MCF 10A (cell line): ENCODE measurements at regions not wholly inside any gene's neighbourhood (a gene's known extent, or its start where the extent isn't known, plus 50 kb on each side); places are given as distances from the start of the nearest gene placed in this dataset.

Source experiments
- BruUV-seq: library from RNA; stranded (reverse); fragments of 400-500 nt; replicated peaks from 2 replicates; lab custom pipeline; 2021; lab: Mats Ljungman, UMichigan
- CTCF ChIA-PET: fragments of 300-600 bp; sonication (Branson Sonifier 250); formaldehyde crosslinking; extraction: SDS; loops from one replicate; lab custom pipeline; 2021; ENCODE audit warnings: antibody characterized with exemption, inconsistent platforms; lab: Yijun Ruan, JAX
- POLR2A ChIA-PET: fragments of 300-600, 350-650 bp; sonication (Branson Sonifier 250); formaldehyde crosslinking; extraction: SDS; loops from one replicate; lab custom pipeline; 2020; ENCODE audit warnings: antibody characterized with exemption, inconsistent platforms; lab: Yijun Ruan, JAX
- DNase-seq: peaks from one replicate; pipeline ENCODE4 v3.0.0-alpha.2; 2018; ENCODE audit not compliant: unreplicated experiment
- H3K27ac Mint-ChIP-seq: one replicate; pipeline ENCODE4 v1.8.0; 2022; ENCODE audit warnings: mild to moderate bottlenecking, low read depth, mixed read lengths; ENCODE audit not compliant: unreplicated experiment
- H3K27me3 Mint-ChIP-seq: one replicate; pipeline ENCODE4 v1.8.0; 2022; ENCODE audit warnings: mixed read lengths; ENCODE audit not compliant: insufficient read depth, unreplicated experiment
- H3K36me3 Mint-ChIP-seq: one replicate; pipeline ENCODE4 v1.8.0; 2022; ENCODE audit warnings: mild to moderate bottlenecking, moderate library complexity, mixed read lengths; ENCODE audit not compliant: insufficient read depth, unreplicated experiment
- H3K4me1 Mint-ChIP-seq: one replicate; pipeline ENCODE4 v1.8.0; 2022; ENCODE audit warnings: mixed read lengths; ENCODE audit not compliant: insufficient read depth, unreplicated experiment
- H3K4me3 Mint-ChIP-seq: one replicate; pipeline ENCODE4 v1.8.0; 2022; ENCODE audit warnings: mild to moderate bottlenecking, moderate library complexity, mixed read lengths; ENCODE audit not compliant: unreplicated experiment
- H3K9me3 Mint-ChIP-seq: one replicate; pipeline ENCODE4 v1.8.0; 2022; ENCODE audit warnings: mixed read lengths; ENCODE audit not compliant: unreplicated experiment
- intact Hi-C: fragments of 100-400 bp; cut with micrococcal nuclease; formaldehyde crosslinking; loops from 2 replicates; pipeline ENCODE4 v1.14.1; 2022
- TF ChIP-seq, protein P1 (sequence below): fragments of 200-600 bp; IDR thresholded peaks from one replicate; pipeline ENCODE4 v1.8.0; 2022; ENCODE audit warnings: antibody characterized with exemption, mild to moderate bottlenecking; ENCODE audit not compliant: unreplicated experiment

DNA sequence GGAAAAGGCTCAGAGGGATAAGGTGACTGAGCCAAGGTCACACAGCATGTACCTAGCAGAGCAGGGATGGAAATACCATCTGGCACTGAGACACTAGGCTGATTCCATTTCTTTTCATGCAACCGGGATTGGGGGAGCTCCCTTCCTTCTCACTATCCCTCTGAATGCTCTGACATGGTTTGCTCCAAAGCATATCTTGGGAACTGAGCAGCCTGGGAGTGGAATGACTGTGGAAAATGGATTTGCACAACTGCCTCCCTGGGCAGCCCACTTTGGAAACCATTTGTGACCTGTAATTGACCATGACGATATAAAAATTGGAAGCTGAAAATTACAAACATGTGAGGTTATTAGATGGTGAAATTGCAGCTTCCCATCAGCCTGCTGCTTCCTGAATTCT lies 309.0 kb upstream of the CHD6 start:
- Mint-ChIP-seq H3K4me1 (no peaks in the 10 kb centered on the region), H3K4me3 (no peak overlapping the region), H3K36me3 (no peaks in the 10 kb centered on the region), H3K27ac (no peak overlapping the region), H3K9me3 (peaks cover 31% of the 10 kb centered on the region), H3K27me3 (no peaks in the 10 kb centered on the region)
- TF ChIP-seq, protein P1, sequence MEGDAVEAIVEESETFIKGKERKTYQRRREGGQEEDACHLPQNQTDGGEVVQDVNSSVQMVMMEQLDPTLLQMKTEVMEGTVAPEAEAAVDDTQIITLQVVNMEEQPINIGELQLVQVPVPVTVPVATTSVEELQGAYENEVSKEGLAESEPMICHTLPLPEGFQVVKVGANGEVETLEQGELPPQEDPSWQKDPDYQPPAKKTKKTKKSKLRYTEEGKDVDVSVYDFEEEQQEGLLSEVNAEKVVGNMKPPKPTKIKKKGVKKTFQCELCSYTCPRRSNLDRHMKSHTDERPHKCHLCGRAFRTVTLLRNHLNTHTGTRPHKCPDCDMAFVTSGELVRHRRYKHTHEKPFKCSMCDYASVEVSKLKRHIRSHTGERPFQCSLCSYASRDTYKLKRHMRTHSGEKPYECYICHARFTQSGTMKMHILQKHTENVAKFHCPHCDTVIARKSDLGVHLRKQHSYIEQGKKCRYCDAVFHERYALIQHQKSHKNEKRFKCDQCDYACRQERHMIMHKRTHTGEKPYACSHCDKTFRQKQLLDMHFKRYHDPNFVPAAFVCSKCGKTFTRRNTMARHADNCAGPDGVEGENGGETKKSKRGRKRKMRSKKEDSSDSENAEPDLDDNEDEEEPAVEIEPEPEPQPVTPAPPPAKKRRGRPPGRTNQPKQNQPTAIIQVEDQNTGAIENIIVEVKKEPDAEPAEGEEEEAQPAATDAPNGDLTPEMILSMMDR = no peak
- ChIA-PET CTCF (interaction anchor here (0.6 kb wide), 1 partner anchor 160 kb away, joined by 3 read pairs; no protein-coding TSS in a partner anchor), POLR2A (interaction anchor here (0.6 kb wide), 1 partner anchor 1256 kb away, joined by 3 read pairs; no protein-coding TSS in a partner anchor)
- BruUV-seq = no TSS peak
- DNase-seq = no peak
- intact Hi-C loops = no loop called here

DNA sequence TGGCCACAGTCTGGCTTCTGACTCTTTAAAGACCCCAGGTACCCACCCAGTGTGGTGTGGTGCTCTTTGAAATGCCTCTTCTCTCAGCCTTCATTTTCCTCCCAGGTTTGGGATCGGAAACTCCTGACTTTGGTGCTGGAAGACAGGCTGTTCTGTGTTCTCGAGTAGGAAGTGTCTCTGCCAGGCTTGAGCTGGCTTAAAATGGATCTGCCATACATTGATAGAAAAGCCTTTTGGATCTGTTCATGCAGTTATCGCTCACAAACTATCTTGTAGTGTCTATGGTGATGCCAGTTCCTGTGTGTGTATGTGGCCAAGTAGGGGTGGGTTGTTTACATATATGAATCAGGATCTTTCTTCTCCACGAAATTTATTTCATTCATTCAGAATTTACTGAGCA lies 307.3 kb upstream of the CHD6 start:
- TF ChIP-seq, protein P1 = no peak
- H3K27ac Mint-ChIP-seq = no peak overlapping the region
- no TSS peak for BruUV-seq
- peaks cover 26% of the 10 kb centered on the region for H3K9me3 Mint-ChIP-seq
- DNase-seq = no peak
- H3K4me1 Mint-ChIP-seq = no peaks in the 10 kb centered on the region
- no peak overlapping the region for H3K4me3 Mint-ChIP-seq
- H3K27me3 Mint-ChIP-seq = no peaks in the 10 kb centered on the region
- ChIA-PET CTCF (interaction anchor here (0.7 kb wide), 1 partner anchor 166 kb away, joined by 3 read pairs; no protein-coding TSS in a partner anchor), POLR2A (no interaction called here)
- no peaks in the 10 kb centered on the region for H3K36me3 Mint-ChIP-seq
- intact Hi-C loops = no loop called here

DNA sequence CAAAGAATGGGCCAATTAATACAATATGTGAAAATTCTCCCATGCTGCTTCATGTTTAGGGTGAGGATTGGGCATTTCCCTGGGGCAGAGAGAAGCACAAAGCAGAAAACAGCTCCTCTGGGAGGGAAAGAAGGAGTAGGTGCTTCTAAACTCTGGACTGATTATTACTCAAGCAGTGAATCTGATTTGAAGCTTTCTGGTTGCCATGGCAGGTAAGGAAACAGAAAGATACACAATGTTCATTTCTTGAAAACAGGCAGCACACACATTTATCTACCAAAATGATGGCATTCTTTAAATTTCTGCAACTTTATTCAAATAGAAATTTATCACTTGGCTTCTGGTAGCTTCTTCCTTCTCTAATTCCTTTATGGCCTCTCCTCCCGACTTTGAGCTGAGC lies 305.4 kb upstream of the CHD6 start:
- Mint-ChIP-seq H3K27me3 (no peaks in the 10 kb centered on the region), H3K4me1 (no peaks in the 10 kb centered on the region), H3K9me3 (peaks cover 18% of the 10 kb centered on the region), H3K27ac (no peak overlapping the region), H3K36me3 (no peaks in the 10 kb centered on the region), H3K4me3 (no peak overlapping the region)
- TF ChIP-seq, protein P1 = no peak
- DNase-seq = no peak
- CTCF ChIA-PET = interaction anchor here (0.6 to 1.1 kb wide), 4 partner anchors 79 to 248 kb away, joined by 3 to 4 read pairs (median 3); no protein-coding TSS in a partner anchor
- intact Hi-C loops = no loop called here
- no TSS peak for BruUV-seq
- POLR2A ChIA-PET = no interaction called here

DNA sequence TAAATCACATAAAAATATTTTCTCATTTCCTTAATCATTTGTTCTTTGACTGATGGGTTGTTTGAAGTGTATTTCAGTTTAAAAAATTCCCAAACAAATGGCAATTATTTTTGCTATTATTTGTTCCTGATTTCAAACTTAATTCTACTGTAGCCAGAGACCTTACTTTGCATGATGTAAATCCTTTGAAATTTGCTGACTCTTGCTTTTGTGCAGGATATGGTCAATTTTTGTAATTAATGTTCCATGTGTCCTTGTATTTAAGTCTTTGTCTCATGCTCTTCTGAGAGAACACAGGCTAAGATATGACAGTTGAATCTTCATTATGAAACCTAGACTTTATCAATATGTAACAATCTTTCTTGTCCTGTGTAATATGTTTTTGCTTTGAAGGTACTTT lies 295.0 kb upstream of the CHD6 start:
- no peak for DNase-seq
- H3K4me1 Mint-ChIP-seq = no peaks in the 10 kb centered on the region
- H3K27me3 Mint-ChIP-seq = no peaks in the 10 kb centered on the region
- BruUV-seq = no TSS peak
- TF ChIP-seq, protein P1 = no peak
- no peak overlapping the region for H3K4me3 Mint-ChIP-seq
- ChIA-PET CTCF (no interaction called here), POLR2A (no interaction called here)
- intact Hi-C loops = no loop called here
- H3K27ac Mint-ChIP-seq = no peak overlapping the region
- no peaks in the 10 kb centered on the region for H3K36me3 Mint-ChIP-seq
- H3K9me3 Mint-ChIP-seq = peaks cover 37% of the 10 kb centered on the region
